GM18951 (cell line): ENCODE measurements at regions not wholly inside any gene's neighbourhood (a gene's known extent, or its start where the extent isn't known, plus 50 kb on each side); places are given as distances from the start of the nearest gene placed in this dataset.

Experiments used
- POLR2A ChIP-seq: IDR thresholded peaks from 4 replicates; pipeline ENCODE4 v1.6.1; 2011; ENCODE audit warnings: mild to moderate bottlenecking; ENCODE audit not compliant: insufficient read length, insufficient read depth; ENCODE audit errors: extremely low read depth
- in situ Hi-C: fragments of 300-500 bp; cut with MboI; formaldehyde crosslinking; loops from one replicate; pipeline ENCODE4 v1.12.0; 2022; ENCODE audit warnings: low sequenced_read_pairs, mixed read lengths, inconsistent platforms; ENCODE audit not compliant: unreplicated experiment

- in situ Hi-C loops = no loop called here
- TF ChIP-seq POLR2A = no peak
These were observed 654.4 kb upstream of the SLC35B3 start for GRCh38 chr6:9089724-9090123.

- in situ Hi-C loops = no loop called here
- no peak for TF ChIP-seq POLR2A
These were observed 652.1 kb upstream of the SLC35B3 start for GRCh38 chr6:9087470-9087869.

GRCh38 chr6:9086331-9086730, 651.0 kb upstream of the SLC35B3 start:
- TF ChIP-seq POLR2A = no peak
- in situ Hi-C loops = no loop called here

GRCh38 chr6:9085709-9086070, 650.3 kb upstream of the SLC35B3 start:
- no peak for TF ChIP-seq POLR2A
- in situ Hi-C loops = no loop called here

- in situ Hi-C loops = no loop called here
- TF ChIP-seq POLR2A = no peak
These were observed 649.8 kb upstream of the SLC35B3 start for GRCh38 chr6:9085054-9085708.

GRCh38 chr6:9083108-9083507, 647.8 kb upstream of the SLC35B3 start:
- in situ Hi-C loops = no loop called here
- TF ChIP-seq POLR2A = no peak

GRCh38 chr6:9066726-9067125, 631.4 kb upstream of the SLC35B3 start:
- in situ Hi-C loops = no loop called here

GRCh38 chr6:9064156-9064555, 628.8 kb upstream of the SLC35B3 start:
- in situ Hi-C loops = no loop called here
- TF ChIP-seq POLR2A = no peak

More at GRCh38 chr6:9066726-9067125, 631.4 kb upstream of the SLC35B3 start:
- TF ChIP-seq POLR2A = no peak

- in situ Hi-C loops = no loop called here
- TF ChIP-seq POLR2A = no peak
These were observed 627.3 kb upstream of the SLC35B3 start for GRCh38 chr6:9062596-9062995.

GRCh38 chr6:9057937-9058336, 622.6 kb upstream of the SLC35B3 start:
- no peak for TF ChIP-seq POLR2A
- in situ Hi-C loops = no loop called here

- in situ Hi-C loops = no loop called here
- no peak for TF ChIP-seq POLR2A
These were observed 621.2 kb upstream of the SLC35B3 start for GRCh38 chr6:9056556-9056955.

- in situ Hi-C loops = no loop called here
- TF ChIP-seq POLR2A = no peak
These were observed 609.1 kb upstream of the SLC35B3 start for GRCh38 chr6:9044426-9044825.

GRCh38 chr6:9040718-9041117, 605.4 kb upstream of the SLC35B3 start:
- in situ Hi-C loops = no loop called here
- TF ChIP-seq POLR2A = no peak

GRCh38 chr6:9039258-9039657, 603.9 kb upstream of the SLC35B3 start:
- in situ Hi-C loops = no loop called here
- TF ChIP-seq POLR2A = no peak

GRCh38 chr6:9028086-9028485, 592.7 kb upstream of the SLC35B3 start:
- in situ Hi-C loops = no loop called here
- TF ChIP-seq POLR2A = no peak
